ENCODE measurements at regions not wholly inside any gene's neighbourhood (a gene's known extent, or its start where the extent isn't known, plus 50 kb on each side); places are given as distances from the start of the nearest gene placed in this dataset.

DNA sequence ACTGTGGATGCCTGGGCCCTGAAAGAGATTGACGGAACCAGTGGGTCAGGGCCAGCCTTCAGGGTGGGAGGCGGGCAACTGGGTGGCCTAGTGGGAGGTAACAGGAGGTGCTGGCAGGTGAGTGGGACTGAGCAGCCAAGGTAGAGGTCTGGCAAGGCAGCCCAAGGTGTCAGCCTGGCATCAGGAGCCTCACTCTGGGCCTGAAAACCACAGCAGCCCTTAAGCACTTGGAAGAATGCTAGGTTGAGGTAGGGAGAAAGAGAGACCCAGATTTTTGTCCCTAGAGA, 315.8 kb upstream of the PRICKLE1 start:
- TF ChIP-seq POLR2AphosphoS5 (IDR thresholded peaks at IDR 0.05), result no peak
- no peak for TF ChIP-seq POLR2A (IDR thresholded peaks at IDR 0.05)
- TF ChIP-seq, protein P1, sequence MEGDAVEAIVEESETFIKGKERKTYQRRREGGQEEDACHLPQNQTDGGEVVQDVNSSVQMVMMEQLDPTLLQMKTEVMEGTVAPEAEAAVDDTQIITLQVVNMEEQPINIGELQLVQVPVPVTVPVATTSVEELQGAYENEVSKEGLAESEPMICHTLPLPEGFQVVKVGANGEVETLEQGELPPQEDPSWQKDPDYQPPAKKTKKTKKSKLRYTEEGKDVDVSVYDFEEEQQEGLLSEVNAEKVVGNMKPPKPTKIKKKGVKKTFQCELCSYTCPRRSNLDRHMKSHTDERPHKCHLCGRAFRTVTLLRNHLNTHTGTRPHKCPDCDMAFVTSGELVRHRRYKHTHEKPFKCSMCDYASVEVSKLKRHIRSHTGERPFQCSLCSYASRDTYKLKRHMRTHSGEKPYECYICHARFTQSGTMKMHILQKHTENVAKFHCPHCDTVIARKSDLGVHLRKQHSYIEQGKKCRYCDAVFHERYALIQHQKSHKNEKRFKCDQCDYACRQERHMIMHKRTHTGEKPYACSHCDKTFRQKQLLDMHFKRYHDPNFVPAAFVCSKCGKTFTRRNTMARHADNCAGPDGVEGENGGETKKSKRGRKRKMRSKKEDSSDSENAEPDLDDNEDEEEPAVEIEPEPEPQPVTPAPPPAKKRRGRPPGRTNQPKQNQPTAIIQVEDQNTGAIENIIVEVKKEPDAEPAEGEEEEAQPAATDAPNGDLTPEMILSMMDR (IDR thresholded peaks at IDR 0.05), result no peak
